Mammary epithelial cell (primary cell): ENCODE measurements at regions not wholly inside any gene's neighbourhood (a gene's known extent, or its start where the extent isn't known, plus 50 kb on each side); places are given as distances from the start of the nearest gene placed in this dataset.

ENCODE experiments used
- CTCF ChIP-seq, 2 donors: IDR thresholded peaks in 1 of 2; conservative IDR thresholded peaks in 1 of 2; 2 replicates each; pipeline ENCODE4 v1.5.1; 2011 to 2012; ENCODE audit warnings: inconsistent platforms in 2 of 2, low read length in 2 of 2, mild to moderate bottlenecking in 2 of 2, control low read depth in 1 of 2, low read depth in 1 of 2; ENCODE audit not compliant: insufficient read depth in 1 of 2; ENCODE audit errors: extremely low read depth in 1 of 2
- EZH2 ChIP-seq: IDR thresholded peaks from 2 replicates; pipeline ENCODE4 v1.6.1; 2012; ENCODE audit warnings: low read length, inconsistent platforms, borderline replicate concordance

GRCh38 chr10:22764639-22765038, 50.3 kb upstream of the PIP4K2A start:
- no peak for TF ChIP-seq CTCF (conservative IDR thresholded peaks at IDR 0.05 in 1 of 2, IDR thresholded peaks at IDR 0.05 in 1 of 2; ENCODE audit: extremely low read depth in 1 of 2, insufficient read depth in 1 of 2, low read depth in 1 of 2, low read length in 2 of 2)
- no peak for TF ChIP-seq EZH2
